Tibial nerve (tissue), 4 donors: ENCODE measurements at regions not wholly inside any gene's neighbourhood (a gene's known extent, or its start where the extent isn't known, plus 50 kb on each side); places are given as distances from the start of the nearest gene placed in this dataset.

ENCODE experiments used
- DNase-seq, 2 donors: peaks; one replicate each; pipeline ENCODE4 v3.0.0-alpha.2; 2019; ENCODE audit warnings: low spot score in 2 of 2
- H3K27ac ChIP-seq, 4 donors: fragments of 200-600 bp; sonication (generic) in 3 of 4; one replicate each; pipeline ENCODE4 v1.5.1; 2017 to 2019; ENCODE audit warnings: mild to moderate bottlenecking in 1 of 4
- H3K27me3 ChIP-seq, 2 donors: fragments of 200-600 bp; sonication (generic) in 1 of 2; one replicate each; pipeline versions ENCODE4 v1.5.1 to v1.6.0; 2017 to 2019
- H3K36me3 ChIP-seq, 3 donors: fragments of 200-600 bp; sonication (generic); one replicate each; pipeline ENCODE4 v1.5.1; 2018 to 2019
- H3K4me1 ChIP-seq, 4 donors: fragments of 200-600 bp; sonication (generic) in 3 of 4; one replicate each; pipeline ENCODE4 v1.5.1; 2017 to 2019
- H3K4me3 ChIP-seq, 4 donors: fragments of 200-600 bp; sonication (generic) in 3 of 4; one replicate each; pipeline ENCODE4 v1.5.1; 2017 to 2019; ENCODE audit warnings: mild to moderate bottlenecking in 1 of 4, moderate library complexity in 1 of 4
- H3K9me3 ChIP-seq, 4 donors: fragments of 200-600 bp; sonication (generic) in 3 of 4; one replicate each; pipeline ENCODE4 v1.5.1; 2017 to 2019
- EP300 ChIP-seq, 2 donors: sonication (generic); formaldehyde crosslinking; IDR thresholded peaks; one replicate each; pipeline ENCODE4 v1.6.1; 2017; ENCODE audit warnings: antibody characterized with exemption in 2 of 2, mild to moderate bottlenecking in 1 of 2
- POLR2A ChIP-seq, 2 donors: fragments of 450-650 bp; IDR thresholded peaks; one replicate each; pipeline ENCODE4 v1.6.1; 2017; ENCODE audit warnings: antibody characterized with exemption in 2 of 2, mild to moderate bottlenecking in 2 of 2, moderate library complexity in 2 of 2
- WGBS, 2 donors: methylation state at CpG; one replicate each; pipeline ENCODE4 v1.1.5; 2018; 5-methylcytosine and 5-hydroxymethylcytosine counted together
- TF ChIP-seq, protein P1 (sequence below), 5 experiments: fragments of 200-600 bp in 3 of 5; fragments of 450-650 bp in 2 of 5; sonication (generic) in 3 of 5; IDR thresholded peaks; one replicate each; pipeline ENCODE4 v1.5.1; 2016 to 2019; ENCODE audit warnings: antibody characterized with exemption in 5 of 5, mild to moderate bottlenecking in 3 of 5, moderate library complexity in 2 of 5

- TF ChIP-seq EP300 (IDR thresholded peaks at IDR 0.05) (no peak), POLR2A (IDR thresholded peaks at IDR 0.05) (no peak)
- TF ChIP-seq, protein P1, sequence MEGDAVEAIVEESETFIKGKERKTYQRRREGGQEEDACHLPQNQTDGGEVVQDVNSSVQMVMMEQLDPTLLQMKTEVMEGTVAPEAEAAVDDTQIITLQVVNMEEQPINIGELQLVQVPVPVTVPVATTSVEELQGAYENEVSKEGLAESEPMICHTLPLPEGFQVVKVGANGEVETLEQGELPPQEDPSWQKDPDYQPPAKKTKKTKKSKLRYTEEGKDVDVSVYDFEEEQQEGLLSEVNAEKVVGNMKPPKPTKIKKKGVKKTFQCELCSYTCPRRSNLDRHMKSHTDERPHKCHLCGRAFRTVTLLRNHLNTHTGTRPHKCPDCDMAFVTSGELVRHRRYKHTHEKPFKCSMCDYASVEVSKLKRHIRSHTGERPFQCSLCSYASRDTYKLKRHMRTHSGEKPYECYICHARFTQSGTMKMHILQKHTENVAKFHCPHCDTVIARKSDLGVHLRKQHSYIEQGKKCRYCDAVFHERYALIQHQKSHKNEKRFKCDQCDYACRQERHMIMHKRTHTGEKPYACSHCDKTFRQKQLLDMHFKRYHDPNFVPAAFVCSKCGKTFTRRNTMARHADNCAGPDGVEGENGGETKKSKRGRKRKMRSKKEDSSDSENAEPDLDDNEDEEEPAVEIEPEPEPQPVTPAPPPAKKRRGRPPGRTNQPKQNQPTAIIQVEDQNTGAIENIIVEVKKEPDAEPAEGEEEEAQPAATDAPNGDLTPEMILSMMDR (IDR thresholded peaks at IDR 0.05): no peak
- Histone ChIP-seq H3K9me3 (no peaks in the 10 kb centered on the region), H3K4me3 (no peak overlapping the region), H3K27ac (no peak overlapping the region), H3K27me3 (no peaks in the 10 kb centered on the region), H3K4me1 (peaks cover 0 to 8% (median 0%) of the 10 kb centered on the region in 4 donors), H3K36me3 (no peaks in the 10 kb centered on the region)
- WGBS, 2 donors: 49 to 66% methylated on average over 2 of the region's 2 CpGs
- DNase-seq: no peak
Measured at GRCh38 chr5:147966326-147966725, 60.0 kb upstream of the C5orf46 start.

DNA sequence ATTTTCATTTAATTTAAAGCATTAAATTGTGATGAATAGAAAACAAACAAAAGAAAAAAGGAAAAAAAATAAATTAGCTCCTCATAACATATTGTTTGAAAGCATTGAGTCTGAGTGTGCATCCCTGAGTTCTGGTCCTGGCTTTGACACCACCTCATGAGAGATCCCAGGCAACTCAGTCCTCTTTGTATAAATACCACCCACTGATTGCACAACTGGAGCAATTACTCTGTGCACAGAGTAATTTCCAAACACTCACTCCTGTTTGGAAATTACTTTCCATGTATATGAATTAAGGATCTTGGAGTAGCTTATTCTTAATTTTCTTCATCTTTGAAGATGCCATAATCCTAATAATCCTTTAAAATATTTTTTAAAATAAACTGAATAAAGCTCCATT, 59.4 kb upstream of the C5orf46 start:
- DNase-seq: no peak
- no peak overlapping the region for H3K27ac ChIP-seq
- H3K9me3 ChIP-seq: no peaks in the 10 kb centered on the region
- H3K4me1 ChIP-seq: peaks cover 0 to 8% (median 0%) of the 10 kb centered on the region in 4 donors
- TF ChIP-seq EP300 (IDR thresholded peaks at IDR 0.05) (no peak), POLR2A (IDR thresholded peaks at IDR 0.05) (no peak)
- TF ChIP-seq, protein P1 (IDR thresholded peaks at IDR 0.05): no peak
- H3K4me3 ChIP-seq: no peak overlapping the region
- no peaks in the 10 kb centered on the region for H3K36me3 ChIP-seq
- no peaks in the 10 kb centered on the region for H3K27me3 ChIP-seq

DNA sequence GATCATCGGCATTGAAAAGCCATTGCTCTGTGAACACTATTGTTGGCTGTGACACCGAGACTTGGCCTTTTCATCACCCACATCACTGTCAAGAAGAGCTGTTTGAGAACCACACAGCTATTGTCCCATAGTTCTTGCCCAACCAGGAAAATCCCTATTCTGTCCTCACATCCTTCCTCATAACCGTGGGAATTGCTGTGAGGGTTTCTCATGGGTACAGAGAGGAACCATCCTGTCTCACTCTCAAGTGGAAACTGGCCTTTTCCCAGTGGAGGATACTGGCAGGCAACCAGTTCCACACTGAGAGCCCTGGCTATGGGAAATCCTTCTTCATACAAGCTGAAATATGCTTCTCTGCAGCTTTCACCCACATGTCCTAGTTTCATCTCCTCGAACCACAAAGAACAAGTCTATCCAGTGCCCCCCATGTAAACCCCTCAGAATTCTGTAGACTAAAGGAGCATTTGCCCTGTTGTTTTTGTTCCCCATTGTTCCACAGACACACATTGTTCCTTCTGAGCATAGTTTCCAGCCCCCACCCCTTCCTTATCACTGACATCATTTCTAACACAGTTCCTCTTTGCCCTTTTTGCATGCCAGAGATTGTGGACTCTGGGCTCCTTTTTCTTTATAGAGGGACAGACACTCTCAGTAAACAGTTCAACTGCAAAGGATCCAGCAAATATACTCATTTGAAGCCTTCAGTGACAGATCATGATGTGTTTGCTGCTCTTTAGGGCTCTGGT, 57.8 kb upstream of the C5orf46 start:
- H3K9me3 ChIP-seq: no peaks in the 10 kb centered on the region
- 26 to 40% methylated on average over 4 of the region's 4 CpGs for WGBS, 2 donors
- H3K4me1 ChIP-seq: peaks cover 0 to 8% (median 0%) of the 10 kb centered on the region in 4 donors
- no peaks in the 10 kb centered on the region for H3K36me3 ChIP-seq
- peak overlapping the region in 1 of 4 donors; percentile 29 for H3K27ac ChIP-seq
- H3K4me3 ChIP-seq: no peak overlapping the region
- no peaks in the 10 kb centered on the region for H3K27me3 ChIP-seq
- TF ChIP-seq, protein P1 (IDR thresholded peaks at IDR 0.05): no peak
- TF ChIP-seq POLR2A (IDR thresholded peaks at IDR 0.05) (no peak), EP300 (IDR thresholded peaks at IDR 0.05) (no peak)
- DNase-seq: no peak

GRCh38 chr5:147963436-147963835, 57.1 kb upstream of the C5orf46 start:
- no peaks in the 10 kb centered on the region for H3K36me3 ChIP-seq
- no peaks in the 10 kb centered on the region for H3K27me3 ChIP-seq
- TF ChIP-seq POLR2A (IDR thresholded peaks at IDR 0.05) (no peak), EP300 (IDR thresholded peaks at IDR 0.05) (no peak)
- TF ChIP-seq, protein P1 (IDR thresholded peaks at IDR 0.05): no peak
- peaks cover 0 to 8% (median 0%) of the 10 kb centered on the region in 4 donors for H3K4me1 ChIP-seq
- no peak for DNase-seq
- peak overlapping the region in 1 of 4 donors; percentile 29 for H3K27ac ChIP-seq
- H3K4me3 ChIP-seq: no peak overlapping the region
- H3K9me3 ChIP-seq: no peaks in the 10 kb centered on the region
- WGBS, 2 donors: 22 to 53% methylated on average over 2 of the region's 2 CpGs

GRCh38 chr5:147961208-147961749, 54.9 kb upstream of the C5orf46 start:
- WGBS, 2 donors: 85% methylated on average over 2 of the region's 2 CpGs
- H3K4me3 ChIP-seq: no peak overlapping the region
- no peaks in the 10 kb centered on the region for H3K36me3 ChIP-seq
- no peaks in the 10 kb centered on the region for H3K27me3 ChIP-seq
- no peak overlapping the region for H3K27ac ChIP-seq
- TF ChIP-seq EP300 (IDR thresholded peaks at IDR 0.05) (no peak), POLR2A (IDR thresholded peaks at IDR 0.05) (no peak)
- TF ChIP-seq, protein P1 (IDR thresholded peaks at IDR 0.05): no peak
- H3K4me1 ChIP-seq: peaks cover 0 to 8% (median 0%) of the 10 kb centered on the region in 4 donors
- DNase-seq: no peak
- H3K9me3 ChIP-seq: no peaks in the 10 kb centered on the region
